G401.6 (cell line): ENCODE measurements at regions not wholly inside any gene's neighbourhood (a gene's known extent, or its start where the extent isn't known, plus 50 kb on each side); places are given as distances from the start of the nearest gene placed in this dataset.
"Not testable (repeated sequence)": the region's sequence is repeated elsewhere in the genome, so short reads cannot be mapped to it uniquely, and the experiment has no call there.

Experiments
- FAIRE-seq: peaks from 2 replicates; lab custom pipeline; 2012; peaks lifted over from hg19 to GRCh38; lab: Jason Lieb, UNC

- FAIRE-seq = no peak
Observed at GRCh38 chr3:69647511-69648110, 91.7 kb upstream of the MITF start.

GRCh38 chr3:69647081-69647480 is 92.2 kb upstream of the MITF start:
- FAIRE-seq = no peak

GRCh38 chr3:69646287-69647067 is 92.8 kb upstream of the MITF start:
- FAIRE-seq = no peak

GRCh38 chr3:69642606-69643005 is 96.7 kb upstream of the MITF start:
- FAIRE-seq = no peak

GRCh38 chr3:69639851-69640250 is 99.4 kb upstream of the MITF start:
- no peak for FAIRE-seq

GRCh38 chr3:69628951-69629350 is 110.3 kb upstream of the MITF start:
- no peak for FAIRE-seq

- no peak for FAIRE-seq
Observed at GRCh38 chr3:69613286-69613685, 126.0 kb upstream of the MITF start.

- FAIRE-seq = no peak
Observed at GRCh38 chr3:69612791-69613190, 126.5 kb upstream of the MITF start.

- not testable (repeated sequence) for FAIRE-seq
Observed at GRCh38 chr3:69609566-69609965, 129.7 kb upstream of the MITF start.

- no peak for FAIRE-seq
Observed at GRCh38 chr3:69607466-69608305, 131.6 kb upstream of the MITF start.

- no peak for FAIRE-seq
Observed at GRCh38 chr3:69605867-69606266, 133.4 kb upstream of the MITF start.

GRCh38 chr3:69604735-69605450 is 134.4 kb upstream of the MITF start:
- FAIRE-seq = no peak

GRCh38 chr3:69602112-69602511 is 137.2 kb upstream of the MITF start:
- no peak for FAIRE-seq

GRCh38 chr3:69594286-69594685 is 145.0 kb upstream of the MITF start:
- no peak for FAIRE-seq

- FAIRE-seq = no peak
Observed at GRCh38 chr3:69591164-69591736, 148.0 kb upstream of the MITF start.

GRCh38 chr3:69590111-69590510 is 149.2 kb upstream of the MITF start:
- FAIRE-seq = no peak

- no peak for FAIRE-seq
Observed at GRCh38 chr3:69588170-69588569, 151.1 kb upstream of the MITF start.

- no peak for FAIRE-seq
Observed at GRCh38 chr3:69585472-69585871, 153.8 kb upstream of the MITF start.

GRCh38 chr3:69582044-69582443 is 157.2 kb upstream of the MITF start:
- FAIRE-seq = no peak

- no peak for FAIRE-seq
Observed at GRCh38 chr3:69579306-69580041, 159.8 kb upstream of the MITF start.

GRCh38 chr3:69569520-69569919 is 169.7 kb upstream of the MITF start:
- FAIRE-seq = no peak
